HCT116 (cell line): ENCODE measurements at regions not wholly inside any gene's neighbourhood (a gene's known extent, or its start where the extent isn't known, plus 50 kb on each side); places are given as distances from the start of the nearest gene placed in this dataset.

Source experiments
- ATAC-seq: fragments of 200-7000 bp; cut with Tn5 transposase; 2 replicates; pipeline ENCODE4 v1.9.1; 2020; ENCODE audit warnings: mild to moderate bottlenecking, moderate library complexity
- BruUV-seq: library from RNA; stranded (reverse); fragments of 400-500 nt; replicated peaks from 2 replicates; lab custom pipeline; 2021; lab: Mats Ljungman, UMichigan
- CTCF ChIA-PET: fragments of 300-600 bp; sonication (Branson Sonifier 250); formaldehyde crosslinking; loops from one replicate; lab custom pipeline; 2021; ENCODE audit warnings: antibody characterized with exemption; lab: Charles Lee
- POLR2A ChIA-PET: fragments of 300-600, 350-600 bp; sonication (Branson Sonifier 250); formaldehyde crosslinking; loops from one replicate; lab custom pipeline; 2021; ENCODE audit warnings: antibody characterized with exemption; lab: Charles Lee
- RAD21 ChIA-PET, 2 experiments: fragments of 300-600 bp; sonication (Branson Sonifier 250); formaldehyde crosslinking; loops; one replicate each; lab custom pipeline; 2023; ENCODE audit warnings: low total read pairs in 2 of 2; ENCODE audit not compliant: uncharacterized antibody in 2 of 2, unreplicated experiment in 2 of 2, low non-redundant PET in 1 of 2; lab: Charles Lee
- DNase-seq: peaks from one replicate; pipeline ENCODE4 v3.0.0-alpha.2; 2010; ENCODE audit warnings: low read depth, low spot score
- H2AFZ ChIP-seq: fragments of 200-600 bp; shearing (Covaris generic), sonication (generic); 2 replicates; pipeline ENCODE4 v1.6.1; 2017; ENCODE audit warnings: low read depth, mixed run types, mixed read lengths, antibody characterized with exemption, low read length; ENCODE audit not compliant: poor library complexity, severe bottlenecking
- H3K27ac ChIP-seq: 2 replicates; pipeline ENCODE4 v1.5.1; 2012; ENCODE audit warnings: low read depth, low read length
- H3K27me3 ChIP-seq: fragments of 200-600 bp; sonication (generic); 2 replicates; pipeline ENCODE4 v1.6.1; 2016; ENCODE audit warnings: mixed run types, low read length, mixed read lengths; ENCODE audit not compliant: insufficient read depth
- H3K36me3 ChIP-seq, 2 experiments: fragments of 200-500 bp in 1 of 2; fragments of 200-600 bp in 1 of 2; sonication (Bioruptor generic) in 1 of 2; sonication (generic) in 1 of 2; 2 replicates each; pipeline versions ENCODE4 v1.5.1 to v1.6.1; 2014 to 2016; ENCODE audit warnings: low read length in 2 of 2, inconsistent platforms in 1 of 2, mixed read lengths in 1 of 2, mixed run types in 1 of 2; ENCODE audit not compliant: insufficient read depth in 2 of 2, control insufficient read depth in 1 of 2
- H3K4me1 ChIP-seq, 2 experiments: fragments of 200-600 bp in 1 of 2; sonication (generic) in 1 of 2; 2 replicates each; pipeline versions ENCODE4 v1.5.1 to v1.6.1; 2012 to 2017; ENCODE audit warnings: low read length in 2 of 2, inconsistent platforms in 1 of 2, mild to moderate bottlenecking in 1 of 2, mixed read lengths in 1 of 2, mixed run types in 1 of 2, moderate library complexity in 1 of 2; ENCODE audit not compliant: insufficient read depth in 2 of 2, control insufficient read depth in 1 of 2
- H3K4me2 ChIP-seq: fragments of 200-600 bp; sonication (generic); 2 replicates; pipeline ENCODE4 v1.6.1; 2017; ENCODE audit warnings: mixed run types, low read length, mixed read lengths
- H3K4me3 ChIP-seq, 2 experiments: fragments of 200-600 bp in 1 of 2; sonication (generic) in 1 of 2; replicated peaks in 1 of 2; 2 replicates each; pipeline ENCODE4 v1.5.1; 2011 to 2016; ENCODE audit warnings: low read length in 2 of 2, control low read depth in 1 of 2, low read depth in 1 of 2, mild to moderate bottlenecking in 1 of 2, mixed read lengths in 1 of 2, mixed run types in 1 of 2
- H3K79me2 ChIP-seq: fragments of 200-600 bp; sonication (generic); 2 replicates; pipeline ENCODE4 v1.6.1; 2017; ENCODE audit warnings: mild to moderate bottlenecking, mixed run types, low read length, moderate library complexity, mixed read lengths; ENCODE audit not compliant: insufficient read depth
- H3K9ac ChIP-seq: fragments of 200-600 bp; sonication (generic); 2 replicates; pipeline ENCODE4 v1.6.1; 2016; ENCODE audit warnings: low read length, mixed read lengths
- H3K9me2 ChIP-seq: fragments of 200-600 bp; sonication (generic), shearing (Covaris generic); 2 replicates; pipeline ENCODE4 v1.6.1; 2017; ENCODE audit warnings: mixed run types, mild to moderate bottlenecking, moderate library complexity; ENCODE audit not compliant: insufficient read depth
- H3K9me3 ChIP-seq, 2 experiments: fragments of 200-500 bp in 1 of 2; fragments of 200-600 bp in 1 of 2; sonication (Bioruptor generic) in 1 of 2; sonication (generic) in 1 of 2; 2 replicates each; pipeline ENCODE4 v1.6.1; 2014 to 2017; ENCODE audit warnings: low read length in 2 of 2, mixed read lengths in 2 of 2, inconsistent platforms in 1 of 2, low read depth in 1 of 2, mild to moderate bottlenecking in 1 of 2, mixed run types in 1 of 2, moderate library complexity in 1 of 2; ENCODE audit not compliant: control insufficient read depth in 1 of 2, insufficient read depth in 1 of 2
- H4K20me1 ChIP-seq: fragments of 200-600 bp; sonication (generic), shearing (Covaris generic); 2 replicates; pipeline ENCODE4 v1.6.1; 2017; ENCODE audit warnings: mixed run types, mild to moderate bottlenecking, moderate library complexity; ENCODE audit not compliant: insufficient read depth
- FOSL1 ChIP-seq: IDR thresholded peaks from 2 replicates; pipeline ENCODE4 v1.6.1; 2012; ENCODE audit warnings: low read depth
- MAX ChIP-seq: IDR thresholded peaks from 2 replicates; pipeline ENCODE4 v1.6.1; 2012
- TCF7L2 ChIP-seq: IDR thresholded peaks from 2 replicates; pipeline ENCODE4 v1.7.0; 2011; ENCODE audit warnings: borderline replicate concordance, inconsistent platforms; ENCODE audit not compliant: insufficient read depth, insufficient read length; ENCODE audit errors: extremely low read depth
- ZFX ChIP-seq: fragments of 450-650 bp; IDR thresholded peaks from 2 replicates; pipeline ENCODE4 v1.6.1; 2017
- intact Hi-C: fragments of 100-400 bp; cut with micrococcal nuclease; formaldehyde crosslinking; loops from 2 replicates; pipeline ENCODE4 v1.10.0; 2022

- no peak overlapping the region for H3K4me3 ChIP-seq
- CTCF ChIA-PET = interaction anchor here (1.2 kb wide), 1 partner anchor 32 kb away, joined by 3 read pairs; no protein-coding TSS in a partner anchor
- H3K79me2 ChIP-seq = no peaks in the 10 kb centered on the region
- DNase-seq (no peak), ATAC-seq (no peak)
- H3K27ac ChIP-seq = no peak overlapping the region
- H3K9me2 ChIP-seq = no peaks in the 10 kb centered on the region
- POLR2A ChIA-PET = no interaction called here
- H2AFZ ChIP-seq = no peak overlapping the region
- TF ChIP-seq ZFX = no peak
- TF ChIP-seq FOSL1 = no peak
- H3K9me3 ChIP-seq = no peaks in the 10 kb centered on the region
- no peak overlapping the region for H3K9ac ChIP-seq
- peaks cover 0 to 8% of the 10 kb centered on the region in 2 experiments; a peak in 1 of 4 replicates for H3K4me1 ChIP-seq
- H4K20me1 ChIP-seq = no peaks in the 10 kb centered on the region
- no peaks in the 10 kb centered on the region for H3K27me3 ChIP-seq
- RAD21 ChIA-PET = no interaction called here
- BruUV-seq = no TSS peak
- no peak overlapping the region for H3K4me2 ChIP-seq
- no peaks in the 10 kb centered on the region for H3K36me3 ChIP-seq
- intact Hi-C loops = no loop called here
These were observed 70.2 kb upstream of the CCDC167 start for GRCh38 chr6:37569743-37570481.

GRCh38 chr6:37569317-37569716 is 69.6 kb upstream of the CCDC167 start:
- H4K20me1 ChIP-seq = no peaks in the 10 kb centered on the region
- RAD21 ChIA-PET = no interaction called here
- peaks cover 0 to 7% of the 10 kb centered on the region in 2 experiments; a peak in 1 of 4 replicates for H3K4me1 ChIP-seq
- no peak overlapping the region for H3K4me2 ChIP-seq
- DNase-seq (no peak), ATAC-seq (no peak)
- H3K27ac ChIP-seq = no peak overlapping the region
- no TSS peak for BruUV-seq
- no peak overlapping the region for H3K9ac ChIP-seq
- H3K27me3 ChIP-seq = no peaks in the 10 kb centered on the region
- no peaks in the 10 kb centered on the region for H3K9me2 ChIP-seq
- H3K79me2 ChIP-seq = no peaks in the 10 kb centered on the region
- intact Hi-C loops = no loop called here
- H3K36me3 ChIP-seq = no peaks in the 10 kb centered on the region
- H3K4me3 ChIP-seq = no peak overlapping the region
- TF ChIP-seq MAX (peak; percentile 23; the same call in 1 of the 2 replicates), TCF7L2 (no peak)
- TF ChIP-seq, all 23 proteins: peak for 1
- ChIA-PET POLR2A (no interaction called here), CTCF (no interaction called here)
- no peaks in the 10 kb centered on the region for H3K9me3 ChIP-seq
- no peak overlapping the region for H2AFZ ChIP-seq
